ENCODE measurements at regions not wholly inside any gene's neighbourhood (a gene's known extent, or its start where the extent isn't known, plus 50 kb on each side); places are given as distances from the start of the nearest gene placed in this dataset.

DNA sequence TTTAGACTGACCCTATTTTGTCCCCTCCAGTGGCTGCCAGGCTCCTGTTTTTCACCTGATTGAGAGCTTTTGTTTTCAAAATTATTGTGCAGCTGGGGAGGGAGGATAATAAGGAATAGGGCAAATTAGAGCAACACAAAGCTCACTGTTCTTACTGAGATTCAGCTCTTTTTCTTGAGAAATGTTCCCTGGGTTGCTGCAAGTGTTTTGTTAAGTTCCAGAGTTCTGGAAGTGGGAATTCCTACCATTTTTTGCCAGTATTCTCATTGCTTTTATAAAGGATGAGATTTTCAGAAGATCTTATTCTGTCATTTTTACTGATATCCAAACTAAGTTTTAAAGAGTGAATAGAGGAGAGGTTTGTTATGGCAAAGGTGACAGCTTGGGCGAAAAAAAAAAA lies 417.7 kb downstream of the SIPA1L2 start:
- intact Hi-C loops (cut with DNase I; ENCODE audit: low total_unique reads), result no loop called here
- no peak overlapping the region for H3K27ac ChIP-seq
- H3K36me3 ChIP-seq, result no peaks in the 10 kb centered on the region
- H3K9me3 ChIP-seq, result no peaks in the 10 kb centered on the region
- no peak overlapping the region for H3K4me3 ChIP-seq
- no peak for DNase-seq
- no peaks in the 10 kb centered on the region for H3K4me1 ChIP-seq
- no peaks in the 10 kb centered on the region for H3K27me3 ChIP-seq
- no peak for TF ChIP-seq CTCF (IDR thresholded peaks at IDR 0.05)

GRCh38 chr1:232211149-232211548 lies 418.8 kb downstream of the SIPA1L2 start:
- Histone ChIP-seq H3K27me3 (no peaks in the 10 kb centered on the region), H3K36me3 (no peaks in the 10 kb centered on the region), H3K4me1 (no peaks in the 10 kb centered on the region), H3K27ac (no peak overlapping the region), H3K9me3 (no peaks in the 10 kb centered on the region), H3K4me3 (no peak overlapping the region)
- no peak for TF ChIP-seq CTCF (IDR thresholded peaks at IDR 0.05)
- intact Hi-C loops (cut with DNase I; ENCODE audit: low total_unique reads), result no loop called here
- no peak for DNase-seq

DNA sequence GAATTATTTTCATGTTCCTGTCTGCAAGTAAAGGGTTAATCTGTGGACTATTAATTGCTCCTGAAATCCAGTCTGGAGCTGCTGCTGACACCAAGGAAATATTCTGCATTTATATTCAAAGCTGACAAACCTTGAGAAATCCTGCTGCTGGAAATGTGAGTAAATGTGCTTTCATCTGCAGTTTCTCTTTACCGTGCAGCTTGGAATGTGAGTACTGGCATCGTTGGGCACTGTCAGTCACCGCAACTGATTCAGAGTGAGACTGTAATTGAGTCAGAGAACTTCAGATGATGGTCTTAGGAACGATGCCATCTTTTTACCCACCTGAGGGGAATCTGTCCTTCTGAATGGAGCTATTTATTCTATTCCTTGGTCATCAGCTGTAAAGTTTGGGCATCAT lies 420.6 kb downstream of the SIPA1L2 start:
- H3K36me3 ChIP-seq, result no peaks in the 10 kb centered on the region
- TF ChIP-seq CTCF (IDR thresholded peaks at IDR 0.05), result no peak
- DNase-seq, result no peak
- no peaks in the 10 kb centered on the region for H3K4me1 ChIP-seq
- no peaks in the 10 kb centered on the region for H3K27me3 ChIP-seq
- no peak overlapping the region for H3K27ac ChIP-seq
- no peak overlapping the region for H3K4me3 ChIP-seq
- intact Hi-C loops (cut with DNase I; ENCODE audit: low total_unique reads), result no loop called here
- no peaks in the 10 kb centered on the region for H3K9me3 ChIP-seq

GRCh38 chr1:232207073-232207866 lies 422.7 kb downstream of the SIPA1L2 start:
- DNase-seq, result no peak

DNA sequence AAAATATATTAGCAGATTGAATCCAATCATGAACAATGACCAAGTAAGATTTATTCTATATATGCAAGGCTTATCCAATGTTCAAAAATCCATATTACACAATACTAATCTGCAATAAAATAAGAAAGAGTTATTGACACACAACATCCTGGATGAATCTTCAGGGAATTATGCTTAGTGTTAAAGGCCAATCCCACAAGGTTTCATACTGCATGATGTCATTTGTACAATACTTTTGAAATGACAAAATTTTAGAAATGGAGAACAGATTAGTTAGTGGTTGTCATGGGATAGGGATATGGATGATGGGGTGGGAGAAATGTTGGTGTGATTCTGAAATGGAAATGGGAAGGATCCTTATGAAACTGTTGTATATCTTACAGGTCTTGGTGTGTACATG lies 425.7 kb downstream of the SIPA1L2 start:
- no peak overlapping the region for H3K4me3 ChIP-seq
- no peak overlapping the region for H3K27ac ChIP-seq
- H3K36me3 ChIP-seq, result no peaks in the 10 kb centered on the region
- intact Hi-C loops (cut with DNase I; ENCODE audit: low total_unique reads), result no loop called here
- no peak for TF ChIP-seq CTCF (IDR thresholded peaks at IDR 0.05)
- no peak for DNase-seq
- peaks cover 0 to 26% (median 3%) of the 10 kb centered on the region in 3 donors for H3K9me3 ChIP-seq
- H3K4me1 ChIP-seq, result no peaks in the 10 kb centered on the region
- no peaks in the 10 kb centered on the region for H3K27me3 ChIP-seq

More at GRCh38 chr1:232207073-232207866, 422.7 kb downstream of the SIPA1L2 start:
- H3K9me3 ChIP-seq, result peaks cover 0 to 7% (median 3%) of the 10 kb centered on the region in 3 donors
- H3K27me3 ChIP-seq, result no peaks in the 10 kb centered on the region
- intact Hi-C loops (cut with DNase I; ENCODE audit: low total_unique reads), result no loop called here
- no peak overlapping the region for H3K27ac ChIP-seq
- TF ChIP-seq CTCF (IDR thresholded peaks at IDR 0.05), result no peak
- no peaks in the 10 kb centered on the region for H3K36me3 ChIP-seq
- no peaks in the 10 kb centered on the region for H3K4me1 ChIP-seq
- H3K4me3 ChIP-seq, result no peak overlapping the region

Data from tibial artery (tissue), 4 donors.